Breast epithelium (tissue), 3 donors: ENCODE measurements at regions not wholly inside any gene's neighbourhood (a gene's known extent, or its start where the extent isn't known, plus 50 kb on each side); places are given as distances from the start of the nearest gene placed in this dataset.

Experiments used
- CTCF ChIP-seq, 3 donors: fragments of 450-650 bp; IDR thresholded peaks; one replicate each; pipeline ENCODE4 v1.5.1; 2016 to 2017; ENCODE audit warnings: antibody characterized with exemption in 3 of 3, mild to moderate bottlenecking in 3 of 3, moderate library complexity in 3 of 3
- POLR2AphosphoS5 ChIP-seq, 3 donors: sonication (generic); formaldehyde crosslinking; IDR thresholded peaks; one replicate each; pipeline ENCODE4 v1.6.1; 2017; ENCODE audit warnings: antibody characterized with exemption in 3 of 3

DNA sequence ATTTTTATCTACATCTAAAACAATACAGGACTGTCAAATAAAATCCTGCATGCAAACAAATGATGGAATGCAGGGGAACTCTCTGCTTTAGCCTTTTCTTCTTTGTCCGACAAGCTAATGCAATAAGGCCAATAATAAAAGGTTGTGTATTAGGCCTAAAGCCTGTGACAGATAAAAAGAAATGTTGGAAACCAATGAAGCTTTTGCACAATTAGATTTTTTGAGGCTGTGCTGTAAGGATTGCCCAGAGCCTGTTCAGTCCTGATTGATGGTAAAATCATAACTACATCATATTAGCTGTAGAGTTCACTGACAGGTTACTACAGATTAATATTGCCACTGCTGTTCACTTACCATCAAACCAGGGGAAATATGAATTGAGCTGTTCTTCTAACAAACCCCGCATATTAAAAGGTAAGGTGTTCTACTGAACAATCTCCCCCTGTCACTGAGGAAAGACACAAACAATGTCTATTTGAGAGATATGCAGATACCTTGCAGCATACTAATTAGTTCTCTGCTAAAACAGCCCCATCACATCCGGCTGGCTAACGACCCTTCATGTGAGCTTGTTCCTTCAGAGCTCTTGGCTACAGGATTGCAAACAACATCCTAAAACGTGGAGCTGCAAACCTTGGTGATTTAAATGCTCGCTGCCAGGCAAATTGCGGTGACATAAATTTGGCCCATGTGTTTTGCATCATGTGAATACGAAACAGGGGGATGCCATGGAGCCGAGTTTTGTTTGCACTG is 305.4 kb downstream of the MTX2 start:
- TF ChIP-seq CTCF (IDR thresholded peaks at IDR 0.05) = no peak
- no peak for TF ChIP-seq POLR2AphosphoS5 (IDR thresholded peaks at IDR 0.05)
